Esophagus squamous epithelium (tissue), 4 donors: ENCODE measurements at regions not wholly inside any gene's neighbourhood (a gene's known extent, or its start where the extent isn't known, plus 50 kb on each side); places are given as distances from the start of the nearest gene placed in this dataset.

Experiments used
- CTCF ChIP-seq, 6 experiments: fragments of 450-650 bp in 4 of 6; fragments of 200-600 bp in 2 of 6; sonication (generic) in 2 of 6; IDR thresholded peaks; one replicate each; pipeline ENCODE4 v1.5.1; 2016 to 2019; ENCODE audit warnings: antibody characterized with exemption in 6 of 6, mild to moderate bottlenecking in 4 of 6, moderate library complexity in 4 of 6
- POLR2A ChIP-seq, 4 donors: fragments of 450-650 bp; IDR thresholded peaks; one replicate each; pipeline ENCODE4 v1.6.1; 2017; ENCODE audit warnings: antibody characterized with exemption in 4 of 4, mild to moderate bottlenecking in 4 of 4, moderate library complexity in 3 of 4

- TF ChIP-seq POLR2A (IDR thresholded peaks at IDR 0.05) (no peak), CTCF (IDR thresholded peaks at IDR 0.05) (no peak)
Measured at GRCh38 chr1:72466376-72466775, 184.0 kb upstream of the NEGR1 start.
